NCI-H2171 treated with DMSO at 0.1 percent for 48 hours (cell line): ENCODE measurements at regions not wholly inside any gene's neighbourhood (a gene's known extent, or its start where the extent isn't known, plus 50 kb on each side); places are given as distances from the start of the nearest gene placed in this dataset.

Experiments
- DNase-seq: peaks from one replicate; lab custom pipeline; 2025; lab: John Stamatoyannopoulos, UW

DNA sequence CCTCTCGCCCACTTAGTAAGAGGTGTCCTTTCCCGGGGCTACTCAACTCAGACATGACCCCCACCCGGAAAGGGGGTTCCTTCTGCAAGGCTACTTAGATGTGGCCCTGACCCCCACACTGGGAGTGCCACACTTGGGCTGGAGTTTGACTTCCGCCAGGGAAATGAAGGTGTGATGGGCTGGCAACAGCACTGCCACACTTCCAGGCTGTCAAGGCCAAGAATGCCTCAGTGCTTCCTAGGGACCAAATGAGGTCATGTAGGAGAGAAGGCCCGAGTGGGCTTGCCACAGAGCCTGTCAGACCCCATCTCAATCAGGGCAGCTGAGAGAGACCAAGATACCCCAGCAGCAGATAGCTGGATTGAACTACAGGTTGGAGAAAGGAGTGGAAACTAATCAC is 55.5 kb downstream of the DRD1 start:
- no peak for DNase-seq

DNA sequence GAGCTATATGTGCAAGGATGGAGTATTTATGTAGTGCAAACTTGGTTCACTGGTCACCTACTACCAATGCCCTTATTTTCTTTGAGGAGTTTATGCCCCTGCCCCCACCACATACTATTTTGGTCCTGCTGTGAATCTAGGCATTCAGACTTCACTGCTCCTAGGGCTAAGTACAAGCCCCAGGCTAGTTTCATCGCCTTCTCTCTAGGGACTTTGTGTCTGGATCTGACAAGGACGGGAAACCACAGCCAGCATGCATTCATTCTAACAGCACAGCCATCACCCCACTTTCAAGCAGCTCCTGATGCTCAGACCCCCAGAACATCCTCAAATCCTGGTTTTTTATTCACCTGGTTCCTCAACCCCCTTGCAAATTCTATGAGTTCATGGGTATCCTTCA is 56.8 kb downstream of the DRD1 start:
- DNase-seq, result no peak

DNA sequence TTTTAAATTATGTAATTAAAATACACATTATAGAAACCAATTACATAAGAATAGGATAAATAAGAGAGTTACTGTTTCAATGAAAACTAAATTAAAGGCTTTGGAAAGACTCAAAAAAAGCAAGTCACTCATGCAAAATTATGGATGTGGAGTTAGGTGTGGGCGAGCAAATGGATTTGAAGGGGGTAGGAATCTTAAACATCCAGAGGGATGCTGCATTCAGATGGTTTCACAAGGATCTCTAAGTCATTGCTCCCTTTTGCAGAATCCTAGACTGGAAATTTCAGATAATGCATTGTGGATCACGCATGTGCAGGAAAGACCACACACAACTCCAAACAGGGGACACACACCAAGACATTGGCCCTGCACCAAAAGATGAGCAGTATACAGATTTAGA is 57.5 kb downstream of the DRD1 start:
- no peak for DNase-seq

DNA sequence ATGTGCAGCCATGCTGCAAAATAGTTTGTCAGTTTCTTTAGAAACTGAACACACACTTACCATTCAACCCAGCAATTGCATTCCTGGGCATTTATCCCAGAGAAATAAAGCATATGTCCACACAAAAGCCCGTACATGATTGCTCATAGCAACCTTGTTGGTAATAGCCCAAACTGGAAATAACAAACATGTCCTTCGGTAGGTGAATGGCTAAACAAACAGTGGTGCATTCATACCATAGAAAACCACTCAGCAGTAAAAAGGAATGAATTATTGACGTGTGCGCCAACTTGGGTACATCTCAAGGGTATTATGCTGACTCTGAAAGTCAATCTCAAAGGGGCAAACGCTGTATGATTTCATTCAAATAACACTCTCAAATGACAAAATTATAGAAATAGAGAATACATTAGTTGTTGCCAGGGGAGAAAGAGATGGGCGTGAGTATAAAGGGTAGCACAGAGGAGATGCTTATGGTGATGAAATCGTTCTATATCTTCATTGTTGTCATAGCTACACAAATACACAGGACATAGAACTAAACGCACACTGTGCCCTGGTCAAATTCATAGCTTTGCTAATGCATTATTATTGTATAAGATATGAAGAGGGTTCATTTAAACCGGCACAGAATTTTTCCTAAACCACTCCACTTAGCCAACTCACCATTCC is 58.2 kb downstream of the DRD1 start:
- no peak for DNase-seq

DNA sequence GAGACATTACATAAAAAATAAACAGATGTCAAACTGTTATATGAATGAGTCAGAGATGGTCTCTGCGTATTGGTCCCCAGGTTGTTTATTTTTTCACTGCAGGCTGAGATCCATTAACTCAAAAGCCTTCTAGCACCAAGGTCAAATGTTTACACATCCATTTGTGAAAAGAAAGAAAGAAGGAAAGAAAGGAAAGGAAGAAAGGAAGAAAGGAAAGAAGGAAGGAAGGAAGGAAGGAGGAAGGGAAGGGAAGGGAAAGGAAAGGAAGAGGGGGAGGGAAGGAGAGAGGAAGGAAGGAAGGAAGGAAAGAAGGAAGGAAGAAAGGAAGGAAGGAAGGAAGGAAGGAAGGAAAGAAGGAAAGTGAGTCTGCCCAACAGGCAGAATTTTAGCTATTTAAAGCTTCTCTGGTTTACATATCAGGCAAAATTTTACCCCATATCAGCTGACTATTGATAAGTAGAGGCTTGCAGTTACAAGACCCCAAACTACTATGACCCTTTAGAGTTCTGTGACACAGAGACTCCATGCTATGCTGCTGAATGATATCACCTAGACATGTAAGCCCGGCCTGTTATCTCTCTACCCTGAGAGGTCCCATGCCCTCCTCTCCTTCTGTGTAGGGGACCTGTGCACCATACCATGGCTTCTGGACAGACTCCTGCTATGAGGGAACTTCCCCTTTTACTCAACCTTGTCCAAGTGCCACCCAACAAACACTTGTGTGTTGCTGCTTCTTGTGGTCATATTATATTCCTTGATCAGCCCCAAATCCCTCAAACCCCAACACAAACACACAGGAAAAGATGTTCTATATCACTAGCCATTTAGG is 59.0 kb downstream of the DRD1 start:
- DNase-seq, result no peak

DNA sequence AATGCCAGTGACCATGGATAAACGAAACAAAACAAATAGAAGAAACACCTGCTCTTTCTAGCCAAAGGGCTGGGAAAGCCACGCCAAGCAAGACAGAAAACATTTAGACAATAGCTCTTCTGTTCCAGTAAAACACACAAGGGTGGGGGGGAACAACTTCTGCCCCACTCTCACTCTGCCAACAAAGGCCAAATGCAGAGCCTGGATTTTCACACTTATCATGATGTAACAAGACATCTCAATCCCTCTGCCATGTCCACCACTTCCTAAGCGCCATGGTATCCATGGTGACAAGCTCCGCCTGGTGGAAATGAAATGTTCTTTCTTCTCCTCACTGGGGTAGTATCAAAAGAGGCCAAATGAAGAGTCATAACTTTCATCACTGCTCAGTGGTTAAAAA is 60.6 kb downstream of the DRD1 start:
- no peak for DNase-seq

DNA sequence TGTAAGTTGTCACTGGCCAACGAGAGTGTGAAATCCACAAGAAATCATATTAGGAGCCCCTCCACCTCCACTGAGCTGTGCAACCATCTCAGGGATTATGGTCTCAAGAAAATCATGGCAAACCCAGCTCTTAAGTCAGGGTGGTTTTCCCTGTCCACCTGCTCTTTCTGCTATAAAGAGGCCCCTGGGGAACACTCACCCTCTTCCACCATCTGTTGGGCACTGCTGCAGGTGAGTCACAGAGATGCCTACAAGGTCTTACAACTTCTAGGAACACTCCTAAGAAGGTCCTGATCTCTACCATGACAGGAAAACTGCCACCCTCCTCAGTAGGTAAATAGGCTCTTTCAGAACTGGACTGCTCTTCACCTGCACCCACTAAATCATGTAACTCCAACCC is 61.8 kb downstream of the DRD1 start:
- peak; percentile 71 for DNase-seq

DNA sequence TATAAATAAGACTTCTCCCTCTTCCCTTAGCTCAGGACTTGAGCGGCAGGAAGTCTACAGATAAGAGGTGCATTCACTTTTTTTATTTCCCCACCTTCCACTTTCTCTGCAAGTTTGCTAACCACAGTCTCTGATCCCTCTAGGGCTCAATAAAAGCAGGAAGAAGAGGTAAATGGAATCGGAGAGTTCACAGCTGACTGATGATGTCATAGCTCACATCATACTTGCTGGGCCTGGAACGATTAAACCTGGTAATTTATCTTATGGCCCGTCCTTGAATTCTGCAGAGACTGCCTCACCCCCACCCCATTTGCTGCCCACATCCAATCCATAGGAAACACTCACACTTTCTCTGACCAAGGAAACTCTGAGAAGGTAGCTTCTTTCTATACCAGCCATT is 62.9 kb downstream of the DRD1 start:
- no peak for DNase-seq

DNA sequence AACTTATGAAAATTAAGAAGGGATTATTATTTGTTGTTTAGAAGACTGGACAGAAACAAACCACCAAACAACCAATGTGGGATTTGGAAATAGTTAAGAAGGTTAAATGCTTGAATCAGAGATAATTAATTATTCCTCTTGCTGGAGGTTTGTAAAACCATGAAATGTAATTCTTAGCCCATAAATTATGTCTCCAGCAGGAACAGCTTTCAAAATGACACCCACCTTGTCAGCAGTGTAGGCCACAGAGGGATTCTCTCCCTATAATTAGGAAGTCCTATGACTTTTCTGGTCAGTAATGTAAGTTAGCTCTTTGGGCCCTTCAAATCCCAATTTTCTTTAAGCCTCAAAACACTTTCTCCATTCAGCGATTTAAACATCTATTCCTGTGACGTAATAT is 63.3 kb downstream of the DRD1 start:
- DNase-seq, result no peak

DNA sequence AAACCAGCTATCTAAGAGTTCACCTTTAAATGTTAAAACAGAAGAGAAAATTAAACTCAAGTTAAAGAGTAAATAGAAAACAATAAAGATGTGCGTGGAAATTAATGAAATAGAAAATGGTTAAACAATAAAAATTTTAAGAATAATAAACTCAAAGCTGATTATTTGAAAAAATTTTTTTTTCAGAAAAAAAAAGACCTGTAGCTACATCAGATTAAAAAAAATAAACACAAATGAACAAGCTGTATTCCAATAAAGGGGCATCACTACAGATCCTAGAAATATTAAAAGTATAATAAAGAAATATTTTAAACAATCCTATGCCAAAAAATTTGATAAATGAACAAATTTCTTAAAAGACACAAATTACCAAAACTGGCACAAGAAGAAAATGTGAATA is 64.1 kb downstream of the DRD1 start:
- DNase-seq, result no peak

DNA sequence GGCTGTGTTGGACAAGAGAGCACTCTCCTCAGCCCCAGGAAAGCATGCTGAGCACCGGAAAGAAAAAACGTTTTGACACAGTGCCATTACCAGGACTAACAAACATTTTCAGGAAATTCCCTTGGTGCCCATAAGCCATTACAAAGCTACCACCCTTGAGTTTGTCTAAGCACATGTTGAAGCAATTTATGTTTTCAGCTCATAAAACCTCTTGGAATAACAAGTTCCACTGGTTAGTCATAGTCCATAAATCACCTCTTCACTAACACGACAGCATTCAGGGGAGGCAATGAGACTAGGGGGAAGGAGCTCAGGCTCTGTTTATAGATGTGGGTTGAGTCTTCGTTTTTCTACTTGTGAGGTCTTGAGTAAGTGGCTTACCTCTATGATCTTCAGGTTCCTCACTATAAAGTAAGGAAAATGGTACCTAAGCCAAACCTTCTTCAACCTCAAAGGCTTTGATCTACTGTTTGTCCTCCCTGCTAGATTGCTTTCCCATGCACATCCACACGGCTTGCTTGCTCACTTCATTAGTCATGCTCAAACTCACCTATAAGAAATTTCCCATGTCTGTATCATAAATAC is 65.4 kb downstream of the DRD1 start:
- no peak for DNase-seq

DNA sequence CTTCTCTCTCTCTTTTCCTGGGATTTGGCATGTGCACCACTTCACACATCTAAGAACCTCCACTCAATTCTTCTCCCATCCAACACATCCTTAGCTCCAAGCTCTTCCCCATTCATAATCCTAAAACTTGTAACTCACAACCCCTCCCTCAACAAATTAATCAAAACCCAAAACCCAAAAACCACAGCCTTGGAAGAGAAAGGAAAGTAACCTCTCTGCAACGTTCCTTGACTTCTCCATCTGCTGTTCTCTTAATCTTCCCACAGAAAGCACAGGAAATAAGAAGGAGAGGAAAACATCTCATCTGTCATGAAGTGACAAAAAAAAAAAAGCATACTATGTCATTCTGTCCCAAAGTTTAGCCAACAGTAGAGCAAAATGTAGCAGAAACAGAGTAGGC is 66.2 kb downstream of the DRD1 start:
- no peak for DNase-seq

DNA sequence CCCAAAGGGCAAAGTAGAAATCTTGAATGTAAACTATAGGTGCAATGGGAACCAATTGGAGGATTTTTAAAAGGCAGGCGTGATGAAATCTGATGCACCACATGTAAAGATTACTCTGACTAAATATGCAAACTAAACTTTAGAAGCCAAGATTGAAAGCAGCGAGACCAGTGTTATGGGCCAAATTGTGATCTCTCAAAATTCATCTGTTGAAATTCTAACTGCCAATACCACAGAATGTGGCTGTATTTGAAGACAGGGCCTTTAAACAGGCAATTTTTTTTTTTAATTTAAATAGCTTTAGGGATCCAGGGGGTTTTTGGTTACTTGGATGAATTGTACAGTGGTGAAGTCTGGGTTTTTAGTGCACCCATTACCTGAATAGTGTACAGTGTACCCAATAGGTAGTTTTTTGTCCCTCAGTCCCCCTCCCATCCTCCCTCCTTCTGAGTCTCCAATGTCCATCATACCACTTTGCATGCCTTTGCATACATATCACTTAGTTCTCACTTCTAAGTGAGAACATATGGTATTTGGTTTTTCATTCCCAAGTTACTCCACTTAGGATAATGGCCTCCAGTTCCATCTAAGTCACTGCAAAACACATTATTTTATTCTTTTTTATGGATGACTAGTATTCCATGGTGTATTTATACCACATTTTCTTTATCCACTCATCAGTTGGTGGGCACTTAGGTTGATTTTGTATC is 69.7 kb downstream of the DRD1 start:
- no peak for DNase-seq

DNA sequence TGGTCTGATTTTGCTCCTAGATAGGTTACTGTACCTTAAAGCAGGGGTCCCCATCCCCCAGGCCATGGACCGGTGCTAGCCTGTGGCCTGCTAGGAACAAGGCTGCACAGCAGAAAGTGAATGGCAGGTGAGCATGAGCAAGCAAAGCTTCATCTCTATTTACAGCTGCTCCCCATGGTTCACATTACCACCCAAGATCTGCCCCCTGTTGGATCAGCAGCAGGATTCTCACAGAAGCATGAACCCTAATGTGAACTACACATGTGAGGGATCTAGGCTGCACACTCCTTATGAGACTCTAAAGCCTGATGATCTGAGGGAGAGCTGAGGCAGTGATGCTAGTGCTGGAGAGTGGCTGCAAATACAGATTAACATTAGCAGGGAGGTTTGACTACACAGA is 78.1 kb downstream of the DRD1 start:
- no peak for DNase-seq

DNA sequence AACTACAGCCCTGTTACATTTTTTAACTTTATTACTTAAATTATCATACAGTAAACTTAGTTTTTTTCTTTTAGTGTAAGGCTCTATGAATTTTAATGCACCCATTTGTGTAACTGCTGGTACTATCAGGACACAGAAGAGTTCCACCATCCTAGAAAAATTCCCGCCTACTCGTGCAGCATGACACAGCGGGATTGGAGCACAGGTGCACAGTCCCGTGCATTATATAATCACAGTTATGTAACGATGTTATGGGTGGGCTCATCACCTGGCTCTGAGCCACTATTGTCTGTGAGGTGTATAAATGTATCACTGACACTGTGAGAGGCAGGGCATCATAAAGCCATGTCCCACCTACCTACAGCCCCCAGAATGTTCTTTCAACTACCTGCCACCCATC is 80.7 kb downstream of the DRD1 start:
- DNase-seq, result no peak

DNA sequence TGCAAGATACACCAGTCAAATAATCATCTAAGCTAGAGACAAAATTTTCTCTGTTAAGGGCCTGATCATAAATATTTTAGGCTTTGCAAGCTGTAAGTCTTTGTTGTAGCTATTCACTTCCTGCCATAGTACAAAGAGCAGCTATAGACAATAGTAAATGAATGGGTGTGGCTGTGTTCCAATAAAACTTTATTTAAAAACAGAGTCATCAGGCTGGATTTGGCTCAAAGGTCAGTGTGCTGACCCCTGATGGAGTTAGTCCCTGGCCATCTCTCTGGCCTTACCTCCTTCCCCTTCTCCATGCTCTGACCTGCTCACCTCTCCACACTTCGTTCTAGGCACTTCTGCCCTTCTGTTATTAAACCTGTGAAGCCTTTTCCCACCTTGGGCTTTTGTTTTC is 86.0 kb downstream of the DRD1 start:
- DNase-seq, result no peak

DNA sequence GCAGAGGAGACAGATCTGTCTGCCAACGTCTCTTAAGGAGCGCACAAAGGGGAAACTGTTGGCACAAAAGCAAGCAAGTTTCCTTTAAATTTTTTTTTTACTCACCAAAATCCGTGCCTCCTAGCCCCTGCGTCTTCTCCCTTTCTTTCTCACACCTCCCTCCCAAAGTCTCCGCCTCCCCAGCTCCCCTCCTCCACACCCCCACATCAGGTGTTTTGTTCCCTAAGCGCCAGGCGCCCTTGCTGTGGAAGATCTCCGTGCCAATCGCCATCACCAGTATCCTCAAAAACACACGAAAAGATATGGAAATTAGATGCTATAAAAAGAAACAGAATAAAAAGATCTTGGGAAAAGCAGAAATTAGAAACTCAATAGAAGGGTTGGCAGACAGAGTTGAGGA is 87.6 kb downstream of the DRD1 start:
- no peak for DNase-seq

DNA sequence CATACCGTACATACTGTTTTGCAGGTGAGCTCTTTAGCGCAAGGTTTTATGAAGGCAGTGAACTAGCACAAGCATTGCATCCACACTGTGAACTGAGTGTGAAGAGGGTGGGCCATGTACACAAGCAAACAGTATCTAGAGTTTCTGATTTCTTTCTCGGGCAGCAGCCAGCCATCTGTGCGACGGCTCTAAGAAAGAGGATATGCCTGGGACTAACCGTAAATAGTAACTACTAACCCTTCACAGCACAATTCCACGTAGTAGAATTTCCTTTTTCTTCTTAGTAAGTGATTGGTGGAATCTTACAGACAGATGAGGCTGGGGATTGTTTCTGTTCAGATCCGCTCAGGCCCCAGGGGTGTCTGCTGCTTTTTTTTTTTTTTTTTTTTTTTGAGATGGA is 89.0 kb downstream of the DRD1 start:
- peak; percentile 88 for DNase-seq

DNA sequence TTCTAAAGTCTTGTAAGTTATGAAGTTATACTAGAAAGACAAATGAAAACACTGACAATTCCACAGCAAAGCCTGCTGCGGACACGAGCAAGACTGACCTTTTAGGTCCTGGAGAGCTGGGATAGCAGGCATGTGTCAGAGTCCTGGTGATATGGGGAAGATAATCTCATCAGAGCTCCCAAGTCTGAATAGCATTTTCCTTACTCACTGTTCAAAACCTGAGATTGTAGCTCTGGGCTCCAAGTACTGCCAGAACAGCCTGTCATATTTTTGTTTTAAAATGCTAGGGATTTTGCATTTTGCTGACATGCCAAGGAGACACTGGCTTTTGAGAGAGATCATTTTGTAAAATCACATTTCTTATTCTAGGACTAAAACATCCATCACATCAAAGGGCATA is 90.1 kb downstream of the DRD1 start:
- no peak for DNase-seq

DNA sequence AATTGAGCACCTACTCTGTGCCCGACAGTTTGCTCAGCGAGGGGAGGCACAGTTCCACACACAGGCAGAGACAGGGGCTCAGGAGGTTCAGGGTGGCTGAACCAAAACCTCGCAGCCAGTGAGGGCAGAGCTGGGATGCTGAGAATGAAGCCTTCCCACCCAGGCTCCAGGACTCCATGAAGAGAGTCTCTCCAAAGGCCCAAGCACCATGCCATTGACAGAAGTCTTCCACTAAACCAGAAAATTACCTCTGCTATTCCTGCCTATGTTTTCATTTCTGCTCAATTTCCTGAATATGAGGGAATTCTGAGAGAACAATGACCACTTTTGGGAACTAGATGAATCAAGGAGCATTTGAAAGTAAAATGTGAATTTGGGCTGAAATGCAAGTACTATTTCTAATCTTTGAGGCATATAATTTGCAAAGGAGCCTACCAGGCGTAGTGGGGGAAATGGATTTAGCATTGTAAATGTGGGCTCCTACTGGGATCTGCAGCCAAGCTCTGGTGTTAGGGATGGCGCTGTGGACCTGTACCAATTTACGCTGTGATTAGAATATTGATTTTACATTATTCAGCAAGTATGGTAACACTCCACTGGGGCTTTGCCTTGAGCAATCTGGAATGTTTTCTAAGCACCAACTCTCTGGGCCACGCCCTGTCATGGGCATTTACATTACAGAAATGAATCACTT is 91.9 kb downstream of the DRD1 start:
- DNase-seq, result no peak

DNA sequence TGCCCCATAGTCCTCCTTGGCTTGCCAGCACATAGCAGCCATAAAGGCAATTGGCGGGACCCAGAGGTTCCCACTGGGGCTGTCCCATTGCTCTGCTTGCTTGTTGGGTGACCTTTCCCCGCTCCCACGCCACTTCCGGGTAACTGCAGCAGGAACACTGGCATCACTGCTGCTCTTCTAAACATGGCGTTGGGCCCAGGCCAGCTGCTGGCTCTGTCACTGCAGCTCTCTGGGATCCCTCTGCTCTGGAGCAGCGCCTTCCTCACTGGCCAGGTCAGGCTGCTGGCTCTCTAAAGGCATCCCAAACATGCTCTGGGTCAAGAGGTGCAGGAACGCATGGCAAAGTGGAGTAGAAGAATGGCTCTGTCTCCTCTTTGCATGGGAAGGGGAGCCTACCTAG is 92.9 kb downstream of the DRD1 start:
- no peak for DNase-seq

DNA sequence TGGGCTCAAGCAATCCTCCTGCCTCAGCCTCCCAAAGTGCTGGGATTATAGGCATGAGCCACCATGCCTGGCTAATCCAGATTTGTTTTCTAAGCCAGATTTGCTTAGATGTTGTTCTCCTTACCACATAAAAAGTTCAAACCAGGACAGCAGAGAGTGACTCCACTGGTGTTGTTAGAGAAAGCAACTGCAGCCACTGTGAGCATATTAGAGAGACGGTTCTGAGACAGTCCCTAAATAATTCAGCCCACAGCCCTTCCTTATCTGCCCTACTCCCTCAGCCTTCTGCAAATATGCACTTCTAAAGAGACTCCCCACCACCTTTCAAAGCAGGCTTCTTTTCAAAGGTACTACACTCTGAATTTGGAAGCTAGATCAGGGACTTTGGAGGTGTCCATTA is 96.1 kb downstream of the DRD1 start:
- no peak for DNase-seq
